Activated CD4-positive, alpha-beta T cell treated with anti-CD3 and anti-CD28 coated beads, Interleukin-2, amount 10 ng/mL, durations not matched to agents 7 days and 5 days (primary cell): ENCODE measurements at regions not wholly inside any gene's neighbourhood (a gene's known extent, or its start where the extent isn't known, plus 50 kb on each side); places are given as distances from the start of the nearest gene placed in this dataset.

Source experiments
- CTCF ChIA-PET: fragments of 350-600 bp; sonication (Branson Sonifier 250); formaldehyde crosslinking; loops from one replicate; lab custom pipeline; 2021; ENCODE audit warnings: antibody characterized with exemption; lab: Charles Lee
- POLR2A ChIA-PET: fragments of 350-600 bp; sonication (Branson Sonifier 250); formaldehyde crosslinking; loops from one replicate; lab custom pipeline; 2021; ENCODE audit warnings: antibody characterized with exemption; lab: Charles Lee
- DNase-seq: peaks from one replicate; pipeline ENCODE4 v3.0.0-alpha.2; 2020
- H3K27ac Mint-ChIP-seq: one replicate; pipeline ENCODE4 v1.8.0; 2021; ENCODE audit warnings: mild to moderate bottlenecking, moderate library complexity, mixed read lengths
- H3K27me3 Mint-ChIP-seq: one replicate; pipeline ENCODE4 v1.8.0; 2021; ENCODE audit warnings: mixed read lengths
- H3K36me3 Mint-ChIP-seq: one replicate; pipeline ENCODE4 v1.8.0; 2021; ENCODE audit warnings: low read depth, mixed read lengths
- H3K4me1 Mint-ChIP-seq: one replicate; pipeline ENCODE4 v1.8.0; 2021; ENCODE audit warnings: mixed read lengths
- H3K4me3 Mint-ChIP-seq: one replicate; pipeline ENCODE4 v1.8.0; 2021; ENCODE audit warnings: mild to moderate bottlenecking, moderate library complexity, mixed read lengths
- H3K9me3 Mint-ChIP-seq: one replicate; pipeline ENCODE4 v1.8.0; 2021; ENCODE audit warnings: mixed read lengths

DNA sequence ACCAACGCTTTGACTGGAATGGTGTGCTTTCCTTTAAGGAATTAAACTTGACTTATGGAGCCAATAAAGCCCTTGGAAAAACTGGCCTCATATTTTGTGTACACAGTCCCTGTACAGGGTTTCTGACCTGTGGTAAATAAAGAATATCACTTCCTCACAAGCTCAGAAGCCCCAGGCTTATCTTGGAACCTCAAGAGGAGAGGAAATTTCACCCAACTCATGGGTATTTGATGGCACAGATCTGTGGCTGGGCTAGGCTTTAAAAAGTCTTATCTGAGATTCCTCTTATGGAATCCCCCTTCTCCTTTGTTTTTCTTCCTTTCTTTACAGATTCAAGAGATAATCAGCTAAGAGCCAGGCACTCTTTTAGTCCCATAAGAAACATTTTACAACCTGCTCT is 89.3 kb upstream of the USP38 start:
- no peaks in the 10 kb centered on the region for H3K9me3 Mint-ChIP-seq
- H3K27ac Mint-ChIP-seq = no peak overlapping the region
- H3K36me3 Mint-ChIP-seq = no peaks in the 10 kb centered on the region
- no peaks in the 10 kb centered on the region for H3K27me3 Mint-ChIP-seq
- no peak overlapping the region for H3K4me3 Mint-ChIP-seq
- ChIA-PET CTCF (interaction anchor here (0.6 kb wide), 1 partner anchor 1383 kb away, joined by 3 read pairs; no protein-coding TSS in a partner anchor), POLR2A (no interaction called here)
- DNase-seq = no peak
- H3K4me1 Mint-ChIP-seq = no peaks in the 10 kb centered on the region

DNA sequence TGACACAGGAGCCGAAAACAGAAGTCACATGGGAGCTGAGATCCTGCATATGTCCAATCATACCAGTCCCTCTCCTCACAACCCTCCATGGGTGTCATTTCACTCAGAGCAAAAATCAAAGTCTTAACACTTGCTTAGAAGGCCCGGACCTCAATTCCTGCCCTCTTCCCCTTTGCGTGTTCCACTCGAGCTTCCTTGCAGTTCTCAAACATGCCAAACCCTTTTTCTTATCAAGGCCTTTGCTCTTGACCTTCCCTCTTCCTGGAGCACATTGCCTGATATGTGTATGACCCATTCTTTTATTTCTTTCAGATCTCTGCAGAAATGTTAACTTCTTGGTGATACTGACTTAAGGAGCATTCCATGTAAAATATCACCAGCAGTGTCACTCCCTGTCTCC is 87.0 kb upstream of the USP38 start:
- no peaks in the 10 kb centered on the region for H3K36me3 Mint-ChIP-seq
- no peak overlapping the region for H3K4me3 Mint-ChIP-seq
- ChIA-PET CTCF (no interaction called here), POLR2A (no interaction called here)
- no peaks in the 10 kb centered on the region for H3K9me3 Mint-ChIP-seq
- H3K4me1 Mint-ChIP-seq = no peaks in the 10 kb centered on the region
- no peaks in the 10 kb centered on the region for H3K27me3 Mint-ChIP-seq
- DNase-seq = no peak
- no peak overlapping the region for H3K27ac Mint-ChIP-seq

DNA sequence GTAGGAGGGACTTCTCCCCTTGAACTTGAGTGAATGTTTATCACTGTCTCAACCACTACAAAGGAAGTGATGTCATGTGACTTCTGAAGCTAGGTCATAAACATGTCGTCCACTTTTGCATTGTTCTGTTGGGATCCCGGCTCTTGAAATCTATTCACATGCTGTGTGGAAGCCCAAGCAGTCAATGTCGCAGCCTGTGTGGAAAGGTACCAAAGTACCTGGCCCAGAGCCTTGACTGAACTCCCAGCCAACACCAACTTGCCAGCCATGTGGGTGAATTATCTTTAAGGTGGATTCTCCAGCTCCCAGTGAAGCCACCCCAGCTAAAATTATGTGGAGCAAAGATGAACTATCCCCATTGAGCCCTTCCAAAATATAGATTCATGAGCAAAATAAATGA is 85.0 kb upstream of the USP38 start:
- DNase-seq = no peak
- H3K4me1 Mint-ChIP-seq = no peaks in the 10 kb centered on the region
- H3K36me3 Mint-ChIP-seq = no peaks in the 10 kb centered on the region
- H3K9me3 Mint-ChIP-seq = no peaks in the 10 kb centered on the region
- no peak overlapping the region for H3K4me3 Mint-ChIP-seq
- no peaks in the 10 kb centered on the region for H3K27me3 Mint-ChIP-seq
- CTCF ChIA-PET = no interaction called here
- H3K27ac Mint-ChIP-seq = no peak overlapping the region
- POLR2A ChIA-PET = no interaction called here

DNA sequence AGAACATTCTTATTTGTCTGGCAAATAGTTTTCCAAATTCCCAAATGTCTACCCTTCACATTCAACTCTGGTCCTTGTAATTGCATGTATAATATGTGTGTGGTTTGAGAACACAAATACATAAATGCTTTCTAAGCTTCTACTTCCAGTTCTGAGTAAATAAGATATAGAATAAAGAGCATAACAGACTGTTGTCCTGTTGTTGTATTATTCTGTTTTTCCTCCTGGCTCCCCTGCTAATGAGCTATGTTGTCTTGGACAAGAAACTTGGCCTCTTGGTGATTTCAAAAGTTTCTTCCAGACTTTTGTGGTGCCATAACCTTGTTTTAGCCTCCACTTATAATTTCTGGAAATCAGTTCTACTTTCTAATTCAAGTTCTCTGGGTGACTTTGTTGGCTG is 75.3 kb upstream of the USP38 start:
- peaks cover 3% of the 10 kb centered on the region for H3K27me3 Mint-ChIP-seq
- H3K27ac Mint-ChIP-seq = no peak overlapping the region
- no peaks in the 10 kb centered on the region for H3K36me3 Mint-ChIP-seq
- peaks cover 2% of the 10 kb centered on the region for H3K9me3 Mint-ChIP-seq
- ChIA-PET POLR2A (no interaction called here), CTCF (no interaction called here)
- DNase-seq = no peak
- no peaks in the 10 kb centered on the region for H3K4me1 Mint-ChIP-seq
- no peak overlapping the region for H3K4me3 Mint-ChIP-seq

DNA sequence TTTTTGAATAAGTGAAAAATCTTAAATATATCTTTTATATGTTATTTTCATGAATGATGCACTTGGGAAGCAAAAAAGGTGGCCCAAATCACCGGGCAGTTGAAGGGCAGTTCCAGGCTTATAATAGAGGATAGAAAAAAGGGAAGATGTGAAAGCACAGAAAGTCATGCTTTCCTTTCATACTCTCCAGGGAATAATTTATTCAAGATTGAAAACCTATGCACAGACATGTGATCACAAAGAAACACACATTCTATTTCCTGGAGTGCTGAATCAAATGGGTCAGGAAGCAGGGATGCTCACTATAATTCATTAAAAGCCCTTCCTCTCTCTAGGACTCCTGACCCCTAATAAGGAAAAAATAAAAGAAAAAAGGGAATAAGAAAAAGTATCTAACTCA is 66.1 kb upstream of the USP38 start:
- H3K27ac Mint-ChIP-seq = no peak overlapping the region
- no peak overlapping the region for H3K4me3 Mint-ChIP-seq
- no peaks in the 10 kb centered on the region for H3K4me1 Mint-ChIP-seq
- CTCF ChIA-PET = no interaction called here
- H3K36me3 Mint-ChIP-seq = no peaks in the 10 kb centered on the region
- H3K9me3 Mint-ChIP-seq = no peaks in the 10 kb centered on the region
- POLR2A ChIA-PET = no interaction called here
- no peak for DNase-seq
- peaks cover 6% of the 10 kb centered on the region for H3K27me3 Mint-ChIP-seq

DNA sequence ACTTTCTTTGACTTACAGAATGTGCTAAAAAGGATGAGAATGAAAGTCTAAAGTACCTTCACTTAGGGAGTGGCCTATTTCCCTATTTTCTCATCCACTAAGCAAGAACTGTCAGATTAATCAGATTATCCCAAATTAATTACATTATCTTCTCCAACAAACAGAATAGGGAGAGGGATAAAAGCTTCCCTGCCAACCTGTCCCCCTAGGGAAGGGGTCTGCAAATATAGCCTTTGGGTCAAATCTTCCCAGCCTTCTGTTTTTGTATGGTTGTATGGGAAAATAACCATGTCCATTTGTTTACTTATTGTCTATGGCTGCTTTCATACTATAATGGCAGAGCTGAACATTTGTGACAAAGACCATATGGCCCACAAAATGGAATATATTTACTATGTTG is 57.1 kb upstream of the USP38 start:
- Mint-ChIP-seq H3K27ac (no peak overlapping the region), H3K4me1 (no peaks in the 10 kb centered on the region), H3K27me3 (no peaks in the 10 kb centered on the region), H3K9me3 (peaks cover 3% of the 10 kb centered on the region), H3K4me3 (no peak overlapping the region), H3K36me3 (no peaks in the 10 kb centered on the region)
- POLR2A ChIA-PET = no interaction called here
- DNase-seq = no peak
- CTCF ChIA-PET = no interaction called here

DNA sequence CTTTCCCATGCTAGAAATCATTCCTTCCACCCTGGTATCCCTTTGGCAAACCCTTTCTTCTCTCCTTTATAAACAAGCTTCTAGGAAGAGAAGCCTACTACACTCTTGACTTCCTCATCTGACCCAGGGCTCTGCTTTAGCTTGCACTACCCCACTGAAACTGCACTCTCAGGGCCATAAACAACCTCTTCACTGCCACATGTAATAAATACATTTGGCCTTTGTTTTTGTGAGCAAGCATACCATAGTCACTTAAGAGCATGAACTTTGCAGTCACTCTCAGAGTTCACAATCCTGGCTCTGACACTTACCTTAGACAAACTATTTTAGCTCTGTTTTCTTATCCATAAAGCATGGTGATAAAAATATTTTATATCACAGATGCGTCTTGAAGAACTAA is 50.7 kb upstream of the USP38 start:
- ChIA-PET POLR2A (no interaction called here), CTCF (no interaction called here)
- no peak overlapping the region for H3K4me3 Mint-ChIP-seq
- no peak overlapping the region for H3K27ac Mint-ChIP-seq
- no peaks in the 10 kb centered on the region for H3K9me3 Mint-ChIP-seq
- no peaks in the 10 kb centered on the region for H3K36me3 Mint-ChIP-seq
- peaks cover 7% of the 10 kb centered on the region for H3K27me3 Mint-ChIP-seq
- H3K4me1 Mint-ChIP-seq = no peaks in the 10 kb centered on the region
- no peak for DNase-seq
